ENCODE measurements at regions not wholly inside any gene's neighbourhood (a gene's known extent, or its start where the extent isn't known, plus 50 kb on each side); places are given as distances from the start of the nearest gene placed in this dataset.

GRCh38 chr16:13550254-13550653 is 369.7 kb upstream of the ERCC4 start:
- intact Hi-C loops (cut with micrococcal nuclease), result no loop called here

GRCh38 chr16:13552062-13552959 is 367.6 kb upstream of the ERCC4 start:
- intact Hi-C loops (cut with micrococcal nuclease), result no loop called here

DNA sequence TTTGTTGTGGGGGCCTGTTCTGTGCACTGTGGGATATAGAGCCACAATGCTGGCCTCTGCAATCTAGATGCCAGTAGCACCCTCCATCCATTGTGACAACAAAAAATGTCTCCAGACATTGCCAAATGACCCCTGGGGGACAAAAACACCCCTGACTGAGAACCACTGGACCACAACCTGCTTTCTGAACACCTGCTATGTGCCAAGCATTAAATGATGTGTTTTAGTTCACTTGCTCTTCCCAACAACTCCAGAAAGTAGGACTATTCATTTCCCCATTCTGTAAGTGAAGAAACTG is 367.0 kb upstream of the ERCC4 start:
- intact Hi-C loops (cut with micrococcal nuclease), result no loop called here

DNA sequence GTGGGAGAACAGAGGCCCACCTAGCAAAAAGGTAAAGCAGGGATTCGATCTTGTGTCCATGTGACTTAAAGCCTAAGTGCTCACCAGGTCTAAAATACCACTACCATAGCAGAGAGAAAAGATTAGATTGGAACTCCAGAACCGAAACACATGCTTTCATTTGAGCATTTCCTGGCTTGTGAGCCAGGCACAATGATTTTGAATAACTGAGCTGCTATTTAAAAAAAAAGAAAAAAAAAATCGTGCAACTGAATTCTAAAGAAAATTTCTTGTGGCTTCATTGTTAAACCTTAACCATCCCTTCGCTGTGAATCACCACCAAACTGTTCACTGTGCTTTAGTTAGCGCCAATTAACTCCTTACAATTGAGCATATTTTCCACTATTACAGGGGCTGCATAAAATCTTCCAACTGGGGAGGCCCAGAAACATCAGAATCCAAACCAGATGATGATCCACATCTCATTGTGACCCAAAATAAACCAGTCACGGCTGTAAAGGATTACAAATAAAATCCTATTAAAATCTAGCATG is 366.4 kb upstream of the ERCC4 start:
- intact Hi-C loops (cut with micrococcal nuclease), result no loop called here

GRCh38 chr16:13554005-13554404 is 365.9 kb upstream of the ERCC4 start:
- intact Hi-C loops (cut with micrococcal nuclease), result no loop called here

- intact Hi-C loops (cut with micrococcal nuclease), result no loop called here
Observed at GRCh38 chr16:13554643-13555042, 365.3 kb upstream of the ERCC4 start.

- intact Hi-C loops (cut with micrococcal nuclease), result no loop called here
Observed at GRCh38 chr16:13557418-13557817, 362.5 kb upstream of the ERCC4 start.

- intact Hi-C loops (cut with micrococcal nuclease), result no loop called here
Observed at GRCh38 chr16:13558752-13559151, 361.2 kb upstream of the ERCC4 start.

GRCh38 chr16:13559624-13560023 is 360.3 kb upstream of the ERCC4 start:
- intact Hi-C loops (cut with micrococcal nuclease), result no loop called here

GRCh38 chr16:13560151-13560550 is 359.8 kb upstream of the ERCC4 start:
- intact Hi-C loops (cut with micrococcal nuclease), result no loop called here

GRCh38 chr16:13561291-13562070 is 358.5 kb upstream of the ERCC4 start:
- intact Hi-C loops (cut with micrococcal nuclease), result no loop called here

DNA sequence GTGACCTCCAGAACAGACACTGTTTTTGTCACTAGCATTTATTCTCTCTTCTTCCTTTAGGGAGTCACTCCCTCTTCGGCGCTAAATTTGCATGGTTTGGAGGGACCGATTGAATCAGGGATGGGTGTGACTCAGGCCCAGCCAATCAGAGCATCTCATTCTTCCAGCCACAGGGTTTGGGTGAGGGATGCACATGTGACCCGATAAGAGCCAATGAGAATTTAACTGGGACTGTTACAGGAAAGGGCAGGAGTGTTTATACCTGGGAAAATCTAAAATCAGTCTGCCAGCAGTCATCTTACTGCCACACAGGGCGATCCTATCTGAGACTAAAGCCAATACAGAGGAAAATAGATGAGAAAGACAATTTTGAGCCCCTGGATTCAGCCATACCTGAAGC is 351.2 kb upstream of the ERCC4 start:
- intact Hi-C loops (cut with micrococcal nuclease), result no loop called here

DNA sequence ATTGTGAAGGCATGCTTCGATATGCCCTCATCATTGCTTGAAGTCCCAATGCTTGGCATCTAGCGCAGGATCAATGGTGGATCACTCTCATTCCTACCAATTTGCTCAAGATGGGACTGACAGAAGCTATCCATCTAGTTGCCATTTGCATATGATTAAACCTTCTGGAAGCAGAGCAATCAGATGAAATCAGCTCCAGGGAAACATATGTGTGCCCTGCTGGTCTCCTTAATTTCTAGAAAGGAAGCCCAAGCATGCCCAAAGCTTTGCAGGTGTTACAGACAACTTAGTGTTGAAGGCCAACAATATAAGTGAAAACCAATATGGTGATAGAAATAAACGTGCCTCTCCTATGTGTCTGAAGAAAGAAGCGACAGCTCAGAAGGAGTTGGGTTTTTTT is 350.0 kb upstream of the ERCC4 start:
- intact Hi-C loops (cut with micrococcal nuclease), result no loop called here

DNA sequence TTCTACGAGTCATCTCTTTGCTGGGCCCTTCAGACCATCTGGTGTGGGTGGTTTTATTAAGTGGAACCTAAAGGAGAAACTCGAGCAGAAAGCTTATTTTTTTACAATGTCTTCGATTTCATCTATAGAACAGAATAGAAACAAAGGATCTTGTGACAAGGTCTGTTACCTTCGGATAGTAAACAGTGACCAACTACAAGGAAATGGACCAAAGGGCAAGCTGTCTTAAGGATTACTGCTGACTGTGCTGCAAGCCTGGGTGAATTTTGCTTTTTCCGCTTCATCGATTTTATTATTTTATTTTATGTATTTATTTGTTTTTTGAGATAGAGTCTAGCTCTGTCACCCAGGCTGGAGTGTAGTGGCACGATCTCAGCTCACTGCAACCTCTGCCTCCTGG is 348.9 kb upstream of the ERCC4 start:
- intact Hi-C loops (cut with micrococcal nuclease), result no loop called here

DNA sequence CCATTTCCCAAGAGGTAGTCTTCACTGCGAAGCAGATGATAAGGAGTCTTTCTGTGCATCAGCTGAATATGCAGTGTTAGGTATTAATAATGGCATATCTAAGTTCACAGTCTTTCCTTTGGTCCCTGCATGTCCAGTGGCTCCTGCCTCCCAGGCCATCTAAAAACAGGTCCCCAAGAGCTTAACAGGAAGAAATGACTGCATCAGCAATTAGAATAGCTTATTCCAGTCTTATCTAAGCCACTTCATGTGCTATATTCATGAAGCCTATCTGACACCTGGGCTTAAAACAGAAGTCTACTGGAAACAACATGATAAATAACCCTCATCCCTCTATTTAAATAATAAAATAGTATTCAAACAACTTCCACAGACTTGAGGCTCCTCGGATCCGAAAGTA is 346.1 kb upstream of the ERCC4 start:
- intact Hi-C loops (cut with micrococcal nuclease), result no loop called here

DNA sequence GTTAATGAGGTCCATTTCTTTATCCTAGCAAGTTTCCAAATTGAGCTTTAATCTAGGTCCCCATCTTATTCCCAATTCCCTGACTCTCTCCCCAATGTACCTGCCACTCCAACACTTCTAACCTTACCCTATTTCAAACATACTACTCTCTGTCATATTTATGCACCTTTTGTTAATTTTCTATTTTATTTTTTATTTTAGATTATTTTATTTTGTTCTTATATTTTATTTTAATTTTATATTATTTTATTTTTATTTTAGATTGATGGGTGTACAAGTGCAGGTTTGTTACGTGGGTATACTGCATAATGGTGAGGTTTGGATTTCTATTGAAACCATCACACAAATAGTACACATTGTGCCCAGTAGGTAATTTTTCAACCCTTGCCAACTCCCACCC is 333.9 kb upstream of the ERCC4 start:
- intact Hi-C loops (cut with micrococcal nuclease), result no loop called here

DNA sequence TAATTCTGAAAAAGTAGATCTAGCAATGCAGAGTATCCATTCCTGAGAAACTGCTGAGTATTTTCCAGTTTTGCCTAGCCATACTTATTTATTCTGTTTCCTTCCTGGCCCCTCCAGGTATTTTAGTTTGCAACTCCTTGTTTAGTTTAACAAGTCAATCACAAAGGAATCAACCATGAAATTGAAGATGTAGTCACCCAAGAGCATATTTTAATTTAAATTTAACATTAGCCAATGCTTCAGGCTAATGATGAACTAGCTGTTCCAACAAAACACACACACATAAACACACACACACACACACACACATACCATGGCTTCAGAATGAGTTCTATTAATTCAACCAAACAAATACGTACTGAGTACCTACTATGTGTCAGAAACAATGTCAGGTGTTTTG is 332.8 kb upstream of the ERCC4 start:
- intact Hi-C loops (cut with micrococcal nuclease), result no loop called here

- intact Hi-C loops (cut with micrococcal nuclease), result no loop called here
Observed at GRCh38 chr16:13594823-13595222, 325.1 kb upstream of the ERCC4 start.

DNA sequence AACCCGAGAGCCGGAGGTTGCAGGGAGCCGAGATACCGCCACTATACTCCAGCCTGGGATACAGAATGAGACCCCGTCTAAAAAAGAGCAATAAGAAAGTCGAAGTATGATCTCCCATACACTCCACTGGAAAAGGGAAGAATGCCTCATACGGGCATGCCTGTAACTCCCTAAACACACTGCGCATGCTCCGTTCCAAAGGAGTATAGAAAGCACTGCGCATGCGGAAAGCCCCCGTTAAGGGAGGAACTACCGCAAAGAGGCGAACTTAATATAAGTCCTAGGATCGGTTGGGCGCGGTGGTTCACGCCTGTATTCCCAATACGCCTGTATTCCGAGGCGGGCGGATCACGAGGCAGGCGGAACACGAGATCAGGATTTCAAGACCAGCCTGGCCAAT is 313.1 kb upstream of the ERCC4 start:
- intact Hi-C loops (cut with micrococcal nuclease), result no loop called here

GRCh38 chr16:13607289-13607688 is 312.7 kb upstream of the ERCC4 start:
- intact Hi-C loops (cut with micrococcal nuclease), result no loop called here

- intact Hi-C loops (cut with micrococcal nuclease), result no loop called here
Observed at GRCh38 chr16:13611596-13611995, 308.4 kb upstream of the ERCC4 start.

DNA sequence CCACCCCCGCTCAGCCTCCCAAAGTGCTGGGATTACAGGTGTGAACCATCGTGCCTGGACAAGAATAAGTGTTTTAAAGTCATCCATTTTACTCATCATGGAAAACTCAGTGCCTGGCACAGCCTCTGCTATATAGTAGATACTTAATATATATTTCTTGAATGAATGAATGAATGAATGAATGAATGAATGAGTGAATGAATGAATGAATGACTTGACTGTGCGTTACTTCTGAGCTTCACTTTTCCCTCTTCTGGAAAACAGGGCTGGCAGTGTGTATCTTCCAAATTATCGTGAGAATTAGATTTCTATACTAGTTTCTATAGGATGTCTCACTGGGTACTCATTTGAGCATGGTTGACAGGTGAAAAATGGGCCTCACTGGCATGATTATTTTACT is 307.3 kb upstream of the ERCC4 start:
- intact Hi-C loops (cut with micrococcal nuclease), result no loop called here

DNA sequence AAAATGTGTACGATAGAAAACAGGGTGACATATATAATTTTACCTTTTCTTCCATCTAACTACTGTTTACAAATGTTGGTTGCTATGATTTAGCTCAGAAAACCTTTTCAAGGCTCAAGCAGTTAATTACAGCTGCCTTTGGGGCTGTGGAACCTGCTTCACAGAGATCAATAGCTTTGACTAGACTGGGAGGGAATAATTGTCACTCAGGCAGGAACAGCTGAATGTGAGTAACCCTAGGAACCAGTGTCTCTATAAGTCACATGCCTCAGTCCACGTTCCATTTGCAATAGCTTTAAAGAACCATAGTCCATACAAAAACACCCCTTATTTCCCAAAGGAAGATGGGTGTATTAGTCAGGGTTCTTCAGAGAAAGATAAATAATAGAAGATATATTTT is 306.8 kb upstream of the ERCC4 start:
- intact Hi-C loops (cut with micrococcal nuclease), result no loop called here

Data from T-helper 2 cell treated with Interferon-gamma antibody and Interleukin-4, amounts not matched to agents 100 ng/mL and 5 ng/mL, for 36 hours (primary cell).